ENCODE measurements at regions not wholly inside any gene's neighbourhood (a gene's known extent, or its start where the extent isn't known, plus 50 kb on each side); places are given as distances from the start of the nearest gene placed in this dataset.

DNA sequence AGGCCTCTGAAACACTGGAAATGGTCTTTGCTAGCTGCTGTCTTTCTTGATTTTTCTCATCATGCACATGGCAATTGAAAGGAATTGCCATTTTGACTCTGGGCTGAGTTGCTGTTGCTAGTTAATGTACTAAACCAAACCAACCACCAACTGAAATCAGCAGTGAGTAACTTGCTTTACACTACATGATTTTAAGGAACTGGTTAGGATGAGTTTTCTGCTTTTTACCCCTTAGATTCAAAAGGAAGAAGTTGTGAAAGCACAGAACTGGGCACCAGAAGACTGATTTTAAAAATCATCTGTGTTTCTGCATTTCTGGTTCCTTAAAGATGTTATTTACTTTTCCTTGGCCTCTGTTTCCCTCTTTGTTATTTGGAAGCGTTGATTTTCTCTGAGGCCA lies 361.9 kb downstream of the HLX start:
- TF ChIP-seq, protein P1, sequence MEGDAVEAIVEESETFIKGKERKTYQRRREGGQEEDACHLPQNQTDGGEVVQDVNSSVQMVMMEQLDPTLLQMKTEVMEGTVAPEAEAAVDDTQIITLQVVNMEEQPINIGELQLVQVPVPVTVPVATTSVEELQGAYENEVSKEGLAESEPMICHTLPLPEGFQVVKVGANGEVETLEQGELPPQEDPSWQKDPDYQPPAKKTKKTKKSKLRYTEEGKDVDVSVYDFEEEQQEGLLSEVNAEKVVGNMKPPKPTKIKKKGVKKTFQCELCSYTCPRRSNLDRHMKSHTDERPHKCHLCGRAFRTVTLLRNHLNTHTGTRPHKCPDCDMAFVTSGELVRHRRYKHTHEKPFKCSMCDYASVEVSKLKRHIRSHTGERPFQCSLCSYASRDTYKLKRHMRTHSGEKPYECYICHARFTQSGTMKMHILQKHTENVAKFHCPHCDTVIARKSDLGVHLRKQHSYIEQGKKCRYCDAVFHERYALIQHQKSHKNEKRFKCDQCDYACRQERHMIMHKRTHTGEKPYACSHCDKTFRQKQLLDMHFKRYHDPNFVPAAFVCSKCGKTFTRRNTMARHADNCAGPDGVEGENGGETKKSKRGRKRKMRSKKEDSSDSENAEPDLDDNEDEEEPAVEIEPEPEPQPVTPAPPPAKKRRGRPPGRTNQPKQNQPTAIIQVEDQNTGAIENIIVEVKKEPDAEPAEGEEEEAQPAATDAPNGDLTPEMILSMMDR (IDR thresholded peaks at IDR 0.05; ENCODE audit: low read depth, low read length, missing control alignments), result no peak
- in situ Hi-C loops (cut with HindIII; ENCODE audit: low pct_ligation_motif_present, low sequenced_read_pairs), result no loop called here
- Histone ChIP-seq H3K27ac (no peak overlapping the region), H3K27me3 (replicated peaks) (no peaks in the 10 kb centered on the region), H3K4me3 (ENCODE audit: low read depth, low read length) (no peak overlapping the region), H3K36me3 (replicated peaks) (no peaks in the 10 kb centered on the region)
- no peak for DNase-seq

DNA sequence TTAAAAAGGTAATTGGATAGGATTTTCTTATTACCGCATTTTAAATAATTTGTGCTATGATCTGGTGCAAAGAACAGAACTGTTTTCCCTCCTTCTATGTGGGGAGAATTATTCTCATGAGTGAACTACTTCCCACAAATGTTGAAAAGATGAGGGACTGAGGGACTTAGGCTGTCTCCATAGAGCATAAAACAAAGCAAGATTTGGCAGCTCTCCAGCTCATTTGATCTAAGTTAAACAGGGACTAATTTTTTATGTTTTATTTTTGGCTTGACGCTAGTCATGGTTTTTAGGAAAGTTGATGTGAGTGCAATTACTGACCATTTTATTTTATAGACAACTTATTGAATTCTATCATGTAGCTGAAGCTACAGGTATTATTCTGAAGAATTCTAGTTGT lies 362.3 kb downstream of the HLX start:
- H3K27ac ChIP-seq, result no peak overlapping the region
- H3K4me3 ChIP-seq (ENCODE audit: low read depth, low read length), result no peak overlapping the region
- TF ChIP-seq, protein P1 (IDR thresholded peaks at IDR 0.05; ENCODE audit: low read depth, low read length, missing control alignments), result no peak
- DNase-seq, result no peak
- no peaks in the 10 kb centered on the region for H3K36me3 ChIP-seq (replicated peaks)
- no peaks in the 10 kb centered on the region for H3K27me3 ChIP-seq (replicated peaks)
- in situ Hi-C loops (cut with HindIII; ENCODE audit: low pct_ligation_motif_present, low sequenced_read_pairs), result no loop called here

DNA sequence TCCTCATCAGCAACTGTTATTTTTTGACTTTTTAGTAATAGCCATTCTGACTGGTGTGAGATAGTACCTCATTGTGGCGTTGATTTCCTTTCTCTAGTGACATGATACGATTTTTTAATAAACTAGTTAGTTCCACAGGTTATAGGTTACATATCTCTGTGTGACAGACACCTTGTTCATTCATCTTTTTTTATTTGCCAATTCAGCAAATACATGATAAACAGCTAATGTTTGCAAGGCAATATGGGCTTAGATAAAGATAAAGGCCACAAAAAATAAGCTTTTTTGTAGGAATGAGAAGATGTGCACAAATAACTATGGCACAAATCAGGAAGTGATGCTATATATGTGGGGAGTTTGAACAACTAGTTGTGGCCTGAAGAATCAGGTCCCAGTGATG lies 366.8 kb downstream of the HLX start:
- Histone ChIP-seq H3K4me3 (ENCODE audit: low read depth, low read length) (no peak overlapping the region), H3K36me3 (replicated peaks) (no peaks in the 10 kb centered on the region), H3K27me3 (replicated peaks) (no peaks in the 10 kb centered on the region), H3K27ac (no peak overlapping the region)
- TF ChIP-seq, protein P1 (IDR thresholded peaks at IDR 0.05; ENCODE audit: low read depth, low read length, missing control alignments), result no peak
- DNase-seq, result no peak
- in situ Hi-C loops (cut with HindIII; ENCODE audit: low pct_ligation_motif_present, low sequenced_read_pairs), result no loop called here

DNA sequence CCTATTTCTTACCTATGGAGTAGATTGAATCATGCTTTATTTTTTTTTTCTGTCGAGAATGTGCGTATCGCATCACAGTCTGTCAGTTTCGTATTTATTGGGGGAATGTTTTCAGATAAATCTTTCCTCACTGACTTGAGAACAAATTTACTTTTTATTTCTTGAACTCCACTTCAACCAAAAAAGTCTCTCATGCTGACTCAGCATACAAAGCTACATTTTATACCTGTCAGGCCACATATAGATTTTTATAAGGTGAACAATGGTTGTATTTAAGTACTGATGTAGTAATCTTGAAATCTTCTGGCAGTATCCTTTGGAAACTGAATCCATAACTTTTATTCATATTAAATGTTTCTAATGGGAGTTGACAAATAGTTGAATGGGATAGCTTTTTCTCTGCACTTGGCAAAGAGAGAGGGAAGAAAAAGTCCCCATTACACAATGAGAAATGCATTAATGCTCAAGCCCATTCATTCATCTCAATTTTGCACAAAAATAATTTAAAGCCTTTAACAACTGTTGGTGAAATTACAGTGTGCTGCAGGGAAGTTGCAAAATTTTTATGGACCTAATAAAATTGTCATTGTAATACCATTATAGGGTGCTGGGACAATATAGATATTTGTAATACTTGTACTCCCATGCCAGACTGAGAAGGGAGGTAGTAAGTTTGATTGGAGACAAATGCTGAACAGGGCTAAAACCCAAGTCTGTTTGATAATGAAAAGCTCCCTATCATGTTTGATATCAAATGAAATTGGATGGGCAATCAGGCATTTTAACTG lies 367.6 kb downstream of the HLX start:
- Histone ChIP-seq H3K4me3 (ENCODE audit: low read depth, low read length) (no peak overlapping the region), H3K27ac (no peak overlapping the region), H3K36me3 (replicated peaks) (no peaks in the 10 kb centered on the region), H3K27me3 (replicated peaks) (no peaks in the 10 kb centered on the region)
- no peak for DNase-seq
- in situ Hi-C loops (cut with HindIII; ENCODE audit: low pct_ligation_motif_present, low sequenced_read_pairs), result no loop called here
- TF ChIP-seq, protein P1 (IDR thresholded peaks at IDR 0.05; ENCODE audit: low read depth, low read length, missing control alignments), result no peak

DNA sequence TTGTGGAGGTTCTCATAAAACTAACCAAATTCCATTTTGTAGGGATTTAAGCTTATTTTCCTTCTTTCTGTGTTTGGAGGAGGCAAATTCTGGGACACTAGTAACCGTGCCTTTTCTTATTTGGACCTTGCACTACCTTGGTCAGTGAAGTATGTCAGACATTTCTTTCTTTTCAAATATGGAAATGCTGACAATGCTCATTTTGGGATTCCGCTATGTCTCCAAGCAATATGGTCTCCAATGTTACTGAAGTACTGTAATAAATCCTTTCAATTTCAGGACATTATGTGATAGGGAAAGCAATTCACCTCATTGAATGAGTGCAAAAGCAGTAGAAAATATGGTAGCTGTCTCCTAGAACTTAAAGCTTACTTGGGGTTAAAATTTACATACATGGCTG lies 372.3 kb downstream of the HLX start:
- in situ Hi-C loops (cut with HindIII; ENCODE audit: low pct_ligation_motif_present, low sequenced_read_pairs), result no loop called here
- TF ChIP-seq, protein P1 (IDR thresholded peaks at IDR 0.05; ENCODE audit: low read depth, low read length, missing control alignments), result no peak
- H3K36me3 ChIP-seq (replicated peaks), result no peaks in the 10 kb centered on the region

DNA sequence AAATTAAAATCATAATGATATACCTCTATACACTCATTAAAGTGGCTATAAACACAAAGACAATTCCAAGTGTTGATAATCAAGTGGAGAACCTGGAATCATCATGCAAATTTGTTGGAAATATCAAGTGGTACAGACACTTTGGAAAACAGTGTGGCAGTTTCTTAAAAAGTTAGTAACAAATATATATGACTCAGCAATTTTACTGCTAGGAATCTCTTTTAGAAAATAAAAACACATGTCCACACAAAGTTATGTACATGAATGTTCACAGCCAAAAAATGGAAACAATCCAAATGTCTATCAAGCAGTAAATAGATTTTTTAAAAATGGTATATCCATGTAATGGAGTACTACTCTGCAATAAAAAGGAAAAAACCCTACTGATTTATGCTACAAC lies 375.6 kb downstream of the HLX start:
- in situ Hi-C loops (cut with HindIII; ENCODE audit: low pct_ligation_motif_present, low sequenced_read_pairs), result no loop called here
- no peak overlapping the region for H3K27ac ChIP-seq
- no peak overlapping the region for H3K4me3 ChIP-seq (ENCODE audit: low read depth, low read length)
- H3K27me3 ChIP-seq (replicated peaks), result no peaks in the 10 kb centered on the region
- TF ChIP-seq, protein P1 (IDR thresholded peaks at IDR 0.05; ENCODE audit: low read depth, low read length, missing control alignments), result no peak
- H3K36me3 ChIP-seq (replicated peaks), result no peaks in the 10 kb centered on the region
- DNase-seq, result no peak

More for the DNA sequence above, 372.3 kb downstream of the HLX start:
- Histone ChIP-seq H3K27me3 (replicated peaks) (no peaks in the 10 kb centered on the region), H3K4me3 (ENCODE audit: low read depth, low read length) (no peak overlapping the region), H3K27ac (no peak overlapping the region)
- no peak for DNase-seq
